ENCODE measurements at regions not wholly inside any gene's neighbourhood (a gene's known extent, or its start where the extent isn't known, plus 50 kb on each side); places are given as distances from the start of the nearest gene placed in this dataset.

- no peak for TF ChIP-seq ZNF138 (tag by site-specific recombination; IDR thresholded peaks at IDR 0.05; ENCODE audit: borderline replicate concordance)
- peak; percentile 61 for TF ChIP-seq SCRT1 (tag by site-specific recombination; IDR thresholded peaks at IDR 0.05; ENCODE audit: borderline replicate concordance)
- TF ChIP-seq ZNF121 (tag by site-specific recombination; IDR thresholded peaks at IDR 0.05), result no peak
- TF ChIP-seq ZNF335 (tag by site-specific recombination; conservative IDR thresholded peaks at IDR 0.05), result 0 out of 2 replicates have a peak, but pooled peaks have one; percentile 25
- TF ChIP-seq ZSCAN16 (tag by site-specific recombination; IDR thresholded peaks at IDR 0.05), result 0 out of 2 replicates have a peak, but pooled peaks have one; percentile 28
- peak; percentile 92 for TF ChIP-seq SCRT2 (tag by site-specific recombination; IDR thresholded peaks at IDR 0.05)
- no peak for TF ChIP-seq ZNF777 (tag by site-specific recombination; IDR thresholded peaks at IDR 0.05; ENCODE audit: borderline replicate concordance)
- TF ChIP-seq PRDM10 (tag by site-specific recombination; IDR thresholded peaks at IDR 0.05), result no peak
- TF ChIP-seq FEZF1 (tag by site-specific recombination; IDR thresholded peaks at IDR 0.05), result peak; percentile 19; the same call in 1 of the 2 replicates
- TF ChIP-seq ZNF555 (tag by site-specific recombination; conservative IDR thresholded peaks at IDR 0.05), result no peak
- TF ChIP-seq GLI4 (tag by site-specific recombination; IDR thresholded peaks at IDR 0.05), result no peak
- no peak for TF ChIP-seq ZNF133 (tag by site-specific recombination; IDR thresholded peaks at IDR 0.05)
- TF ChIP-seq ZFHX2 (tag by site-specific recombination; conservative IDR thresholded peaks at IDR 0.05), result no peak
- TF ChIP-seq, protein P1, sequence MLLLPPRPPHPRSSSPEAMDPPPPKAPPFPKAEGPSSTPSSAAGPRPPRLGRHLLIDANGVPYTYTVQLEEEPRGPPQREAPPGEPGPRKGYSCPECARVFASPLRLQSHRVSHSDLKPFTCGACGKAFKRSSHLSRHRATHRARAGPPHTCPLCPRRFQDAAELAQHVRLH (tag by site-specific recombination; IDR thresholded peaks at IDR 0.05), result no peak
- no peak for TF ChIP-seq MYNN (tag by site-specific recombination; IDR thresholded peaks at IDR 0.05; ENCODE audit: borderline replicate concordance)
- 0 out of 2 replicates have a peak, but pooled peaks have one; percentile 17 for TF ChIP-seq ZXDB (tag by site-specific recombination; IDR thresholded peaks at IDR 0.05)
These were observed 158.4 kb downstream of the CHIC2 start (continued) for GRCh38 chr4:53905941-53906377.

GRCh38 chr4:53905276-53905940 lies 159.0 kb downstream of the CHIC2 start:
- POLR2A ChIA-PET, result no interaction called here
- CTCF ChIA-PET, result interaction anchor here (0.5 to 1.3 kb wide), 7 partner anchors 23 to 1624 kb away, joined by 3 to 5 read pairs (median 3); no protein-coding TSS in a partner anchor
- no peaks in the 10 kb centered on the region for H3K4me1 ChIP-seq (ENCODE audit: control insufficient read depth, insufficient read depth, low read length)
- TF ChIP-seq ZNF791 (tag by site-specific recombination; IDR thresholded peaks at IDR 0.05) (no peak), REPIN1 (tag by site-specific recombination; IDR thresholded peaks at IDR 0.05; ENCODE audit: low read depth) (no peak), SALL2 (tag by site-specific recombination; IDR thresholded peaks at IDR 0.05; ENCODE audit: borderline replicate concordance) (no peak), ZNF366 (tag by site-specific recombination; conservative IDR thresholded peaks at IDR 0.05) (no peak), PRDM6 (tag by site-specific recombination; IDR thresholded peaks at IDR 0.05) (no peak), ZNF140 (tag by site-specific recombination; IDR thresholded peaks at IDR 0.05) (no peak), ZNF335 (tag by site-specific recombination; conservative IDR thresholded peaks at IDR 0.05) (no peak), ZNF777 (tag by site-specific recombination; IDR thresholded peaks at IDR 0.05; ENCODE audit: borderline replicate concordance) (no peak)
- TF ChIP-seq, protein P2, sequence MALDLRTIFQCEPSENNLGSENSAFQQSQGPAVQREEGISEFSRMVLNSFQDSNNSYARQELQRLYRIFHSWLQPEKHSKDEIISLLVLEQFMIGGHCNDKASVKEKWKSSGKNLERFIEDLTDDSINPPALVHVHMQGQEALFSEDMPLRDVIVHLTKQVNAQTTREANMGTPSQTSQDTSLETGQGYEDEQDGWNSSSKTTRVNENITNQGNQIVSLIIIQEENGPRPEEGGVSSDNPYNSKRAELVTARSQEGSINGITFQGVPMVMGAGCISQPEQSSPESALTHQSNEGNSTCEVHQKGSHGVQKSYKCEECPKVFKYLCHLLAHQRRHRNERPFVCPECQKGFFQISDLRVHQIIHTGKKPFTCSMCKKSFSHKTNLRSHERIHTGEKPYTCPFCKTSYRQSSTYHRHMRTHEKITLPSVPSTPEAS (tag by site-specific recombination; IDR thresholded peaks at IDR 0.05), result no peak
- H3K9me3 ChIP-seq (ENCODE audit: control insufficient read depth, insufficient read depth, low read depth, low read length), result no peaks in the 10 kb centered on the region
- no peaks in the 10 kb centered on the region for H3K36me3 ChIP-seq (ENCODE audit: control insufficient read depth in 2 of 2, insufficient read depth in 1 of 2, low read length in 2 of 2)
- H3K4me3 ChIP-seq (ENCODE audit: low read depth, low read length), result no peak overlapping the region
- H3K27ac ChIP-seq (ENCODE audit: extremely low read depth, low read depth, low read length), result no peak overlapping the region
